GM18867 (cell line): ENCODE measurements at regions not wholly inside any gene's neighbourhood (a gene's known extent, or its start where the extent isn't known, plus 50 kb on each side); places are given as distances from the start of the nearest gene placed in this dataset.
A peak's percentile ranks its signal among the peaks of the same experiment; 100 is the strongest.
"Not testable (repeated sequence)": the region's sequence is repeated elsewhere in the genome, so short reads cannot be mapped to it uniquely, and the experiment has no call there.

ENCODE experiments used
- ATAC-seq: cut with Tn5 transposase; IDR thresholded peaks from one replicate; pipeline ENCODE4 v1.9.1; 2021; ENCODE audit warnings: mild to moderate bottlenecking, moderate library complexity; ENCODE audit not compliant: unreplicated experiment

DNA sequence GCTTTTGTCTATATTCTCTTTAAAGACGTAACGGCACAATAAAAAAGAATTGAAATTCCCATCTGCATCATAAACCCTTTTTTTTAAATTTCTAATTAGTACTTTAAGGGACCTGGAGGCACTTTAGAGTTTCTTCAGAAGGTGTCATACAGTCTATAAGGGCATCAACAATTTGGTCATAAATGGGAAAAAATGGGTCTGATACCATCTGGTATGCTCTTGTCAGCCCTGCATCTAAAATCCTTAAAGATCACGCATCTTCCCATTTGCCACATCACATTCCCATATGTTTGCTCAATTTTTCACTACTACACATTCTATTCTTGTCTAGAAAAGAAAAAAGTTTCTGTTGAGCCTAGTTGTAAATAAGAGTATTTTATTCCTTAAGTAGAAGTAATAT, 53.8 kb downstream of the COX7C start:
- ATAC-seq: no peak

DNA sequence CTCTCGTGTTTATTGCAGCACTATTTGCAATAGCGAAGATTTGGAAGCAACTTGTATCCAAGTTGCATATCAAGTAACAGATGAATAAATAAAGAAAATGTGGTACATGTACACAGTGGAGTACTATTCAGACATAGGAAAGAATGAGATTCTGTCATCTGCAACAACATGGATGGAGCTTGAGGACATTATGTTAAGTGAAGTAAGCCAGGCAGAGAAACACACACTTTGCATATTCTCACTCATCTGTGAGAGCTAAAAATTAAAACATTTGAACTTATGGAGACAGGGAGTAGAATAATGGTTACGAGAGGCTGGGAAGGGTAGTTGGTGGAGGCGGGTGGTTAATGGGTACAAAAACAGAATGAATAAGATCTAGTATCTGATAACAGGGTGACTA, 56.3 kb downstream of the COX7C start:
- no peak for ATAC-seq

DNA sequence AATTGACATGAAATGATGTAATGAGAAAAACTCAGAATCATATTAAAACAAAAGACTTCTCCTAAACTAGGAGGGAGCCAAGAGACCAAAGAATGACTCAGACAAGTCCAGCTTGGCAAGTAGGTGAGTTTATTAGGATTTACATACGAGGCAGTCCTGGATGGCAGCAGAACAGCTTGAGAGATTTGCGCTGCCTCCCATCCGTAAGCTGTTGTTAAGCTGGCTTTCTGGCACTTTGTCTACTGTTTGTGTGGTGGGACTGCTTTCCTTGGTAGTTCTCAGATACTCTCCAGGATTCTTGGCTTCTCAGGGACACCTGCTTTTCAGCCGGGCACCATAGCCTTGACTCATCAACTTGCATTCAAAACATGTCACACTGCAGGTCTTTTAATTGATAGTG, 57.6 kb downstream of the COX7C start:
- no peak for ATAC-seq

GRCh38 chr5:86679529-86679928, 61.8 kb downstream of the COX7C start:
- ATAC-seq: peak; percentile 82

DNA sequence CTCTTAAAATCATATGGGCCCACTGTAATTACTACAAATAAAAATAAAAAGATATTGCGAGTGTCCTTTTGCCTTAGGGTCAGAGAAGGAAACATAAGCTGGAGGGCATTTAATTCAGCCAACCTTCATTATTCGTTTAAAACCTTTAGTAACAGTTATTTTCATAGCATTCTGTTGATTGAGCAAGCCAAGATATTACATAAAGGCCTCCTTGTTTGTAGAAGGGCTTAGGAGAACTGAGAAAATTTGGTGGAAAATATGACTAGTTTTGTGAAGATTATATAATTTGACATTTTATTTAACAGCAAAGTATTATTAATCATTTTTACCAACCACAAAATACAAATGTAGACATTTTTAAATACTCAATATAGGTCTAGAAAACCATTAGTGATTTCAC, 62.2 kb downstream of the COX7C start:
- ATAC-seq: no peak

DNA sequence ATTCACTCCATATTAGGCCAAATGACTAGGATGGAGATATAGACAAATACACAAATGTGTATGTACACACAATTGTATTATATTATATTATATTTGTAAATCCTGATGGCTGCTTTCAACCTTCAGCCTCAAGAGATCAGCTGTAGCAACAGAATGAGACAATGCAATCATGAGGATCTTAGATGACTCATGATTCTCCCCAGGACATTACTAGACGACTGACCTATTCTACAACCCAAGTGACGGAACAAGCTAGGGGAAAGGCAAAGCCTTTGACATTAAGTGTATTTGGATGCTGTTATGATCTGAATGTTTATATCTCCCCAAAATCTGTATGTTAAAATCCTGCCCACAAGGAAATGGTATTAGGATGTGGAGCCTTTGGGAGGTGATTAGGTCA, 66.5 kb downstream of the COX7C start:
- ATAC-seq: no peak

DNA sequence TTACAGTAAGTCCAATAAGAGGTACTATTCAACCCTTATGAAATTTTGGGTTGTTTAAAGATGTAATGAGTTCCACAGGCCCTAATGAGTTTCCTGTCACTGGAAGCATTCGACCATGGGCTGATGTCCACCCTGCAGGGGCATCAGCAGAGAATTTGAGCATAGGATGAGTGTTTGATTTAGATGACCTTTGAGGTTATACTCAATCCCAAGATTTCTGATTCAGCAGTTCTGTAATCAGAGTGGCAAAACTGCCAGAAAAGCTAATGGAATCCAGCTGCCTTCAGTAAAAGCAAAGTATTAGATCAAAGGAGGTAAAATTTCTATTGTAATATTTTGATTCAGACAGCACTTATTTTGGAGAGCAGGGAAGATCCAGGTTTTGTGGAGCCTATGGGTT, 68.3 kb downstream of the COX7C start:
- ATAC-seq: no peak

GRCh38 chr5:86688406-86688805, 70.7 kb downstream of the COX7C start:
- ATAC-seq: no peak

DNA sequence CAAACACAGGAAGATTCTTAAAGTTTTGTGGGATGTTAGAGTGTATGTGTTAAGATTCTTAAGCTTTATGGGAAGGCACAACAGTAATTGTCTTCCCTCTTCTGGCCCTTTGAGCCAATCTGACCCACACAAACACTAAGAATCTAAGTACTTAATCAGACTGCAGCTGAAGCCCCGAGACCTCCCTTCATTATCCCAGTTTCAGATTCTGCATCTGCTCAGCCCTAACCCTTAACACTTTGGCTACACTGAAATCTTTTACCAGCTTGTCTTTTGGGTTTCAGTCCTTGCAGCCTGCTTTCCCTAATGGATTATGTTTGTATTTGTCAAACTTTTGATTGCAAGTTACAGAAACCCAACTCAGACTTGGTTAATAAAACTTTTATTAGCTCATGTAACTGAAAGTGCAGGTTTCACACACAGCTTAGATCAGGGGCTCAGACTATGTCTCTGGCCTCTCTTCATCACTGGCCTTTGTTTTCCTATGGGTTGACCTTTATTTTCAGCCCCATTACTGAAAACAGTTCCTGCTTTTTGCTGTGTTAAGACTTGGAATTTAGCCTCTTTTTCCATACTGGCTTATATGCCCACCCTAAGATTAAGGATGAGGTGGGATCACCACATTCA, 71.5 kb downstream of the COX7C start:
- ATAC-seq: no peak

DNA sequence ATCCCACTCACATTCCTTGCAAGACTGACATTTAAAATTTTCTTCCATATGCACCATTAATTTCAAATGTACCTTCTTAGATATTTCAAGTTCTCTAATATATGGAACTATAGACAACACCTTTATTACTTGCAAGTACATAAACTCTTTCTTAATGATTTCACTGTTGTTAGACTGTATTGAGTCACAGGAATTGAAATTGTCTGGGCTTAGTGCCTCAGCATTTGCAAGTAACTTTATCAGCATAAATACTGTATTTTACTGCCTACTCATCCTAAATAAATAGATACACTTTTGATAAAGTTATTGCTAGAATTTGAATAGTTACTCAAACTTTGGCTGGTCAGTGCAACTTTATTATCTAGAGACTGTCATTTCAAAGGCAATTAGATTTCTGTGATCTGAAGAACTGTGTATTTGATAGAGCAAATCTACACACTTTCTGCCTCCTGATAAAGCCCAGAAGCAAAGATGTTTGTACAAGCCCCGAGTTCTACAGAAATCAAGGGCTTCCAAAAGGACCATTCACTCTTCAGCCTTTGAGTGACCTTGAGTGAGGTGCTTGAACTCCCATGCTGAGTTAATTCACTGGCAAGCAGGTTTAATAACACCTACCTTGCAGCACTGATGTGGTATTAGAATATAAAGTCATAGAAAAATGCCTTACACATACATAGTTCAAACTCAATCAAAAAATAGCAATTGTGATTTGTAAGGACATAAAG, 91.6 kb downstream of the COX7C start:
- ATAC-seq: no peak

DNA sequence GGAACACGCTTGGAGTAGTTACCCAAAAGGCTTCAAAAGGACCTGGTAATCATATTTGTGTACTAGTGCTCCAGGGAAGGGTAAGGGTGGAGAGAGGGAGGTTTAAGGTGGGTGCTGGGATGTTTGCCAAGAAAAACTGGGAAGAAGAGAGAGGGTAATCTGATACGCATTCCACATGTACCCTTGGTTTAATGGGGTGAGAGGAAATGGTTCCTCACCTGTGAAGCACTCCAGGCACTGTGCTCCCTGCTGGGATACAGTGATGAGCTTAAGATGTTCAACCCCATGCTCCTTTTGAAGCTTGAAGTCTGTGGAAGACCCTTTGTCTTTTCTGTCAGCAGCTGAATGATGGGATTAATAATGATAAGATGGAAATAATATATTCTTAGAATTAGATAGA, 98.4 kb downstream of the COX7C start:
- no peak for ATAC-seq

- not testable (repeated sequence) for ATAC-seq
Observed at GRCh38 chr5:86731319-86732117, 113.8 kb downstream of the COX7C start.

DNA sequence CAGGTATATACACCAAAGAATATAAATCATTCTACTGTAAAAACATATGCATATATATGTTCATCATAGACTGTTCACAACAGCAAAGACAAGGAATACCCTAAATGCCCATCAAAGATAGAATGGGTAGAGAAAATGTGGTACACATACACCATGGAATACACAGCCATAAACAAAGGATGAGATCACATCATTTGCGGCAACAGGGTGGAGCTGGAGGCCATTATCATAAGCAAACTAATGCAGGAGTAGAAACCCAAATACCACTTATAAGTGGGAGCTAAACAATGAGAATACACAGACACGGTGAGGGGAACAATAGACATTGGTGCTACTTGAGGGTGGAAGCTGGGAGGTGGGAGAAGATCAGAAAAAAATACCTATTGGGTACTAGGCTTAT, 117.6 kb downstream of the COX7C start:
- ATAC-seq: no peak

DNA sequence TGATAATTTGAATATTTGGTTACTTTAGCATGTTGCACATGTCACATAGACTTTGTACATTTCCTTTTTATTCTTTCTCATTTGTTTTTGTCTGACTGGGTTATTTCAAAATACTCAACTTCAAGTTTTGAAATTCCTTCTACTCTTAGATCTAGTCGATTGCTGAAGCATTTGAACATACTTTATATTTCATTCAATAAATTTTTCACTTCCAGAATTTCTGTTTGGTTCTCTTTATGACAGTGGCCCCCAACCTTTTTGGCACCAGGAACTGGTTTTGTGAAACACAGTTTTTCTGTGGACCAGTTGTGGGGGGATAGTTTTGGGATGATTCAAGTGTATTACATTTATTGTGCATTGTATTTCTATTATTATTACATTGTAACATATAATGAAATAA, 119.8 kb downstream of the COX7C start:
- no peak for ATAC-seq

GRCh38 chr5:86748538-86749105, 130.9 kb downstream of the COX7C start:
- no peak for ATAC-seq

DNA sequence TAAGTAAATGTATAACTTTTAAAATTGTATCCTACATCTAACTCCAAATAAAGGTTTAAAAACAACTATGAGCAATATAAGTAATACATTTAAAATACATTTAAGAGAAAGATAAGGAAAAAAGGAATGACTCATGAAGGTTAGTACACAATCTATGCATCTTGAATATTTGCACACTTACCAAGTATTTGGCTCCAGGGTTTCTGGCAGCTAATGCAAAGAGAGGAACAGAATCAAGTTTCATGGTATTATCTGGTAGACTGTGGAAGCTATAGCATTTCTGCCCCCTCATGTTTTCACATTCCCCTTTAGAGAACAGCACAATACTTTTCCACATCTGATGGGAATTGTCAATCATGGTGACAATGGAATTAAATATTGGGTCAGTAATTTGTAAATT, 132.1 kb downstream of the COX7C start:
- no peak for ATAC-seq

- ATAC-seq: no peak
Observed at GRCh38 chr5:86756839-86757238, 139.1 kb downstream of the COX7C start.

- ATAC-seq: no peak
Observed at GRCh38 chr5:86757824-86758223, 140.1 kb downstream of the COX7C start.

GRCh38 chr5:86760661-86761060, 142.9 kb downstream of the COX7C start:
- no peak for ATAC-seq

GRCh38 chr5:86763929-86764328, 146.2 kb downstream of the COX7C start:
- no peak for ATAC-seq

GRCh38 chr5:86765778-86766502, 148.2 kb downstream of the COX7C start:
- no peak for ATAC-seq
